ENCODE measurements at regions not wholly inside any gene's neighbourhood (a gene's known extent, or its start where the extent isn't known, plus 50 kb on each side); places are given as distances from the start of the nearest gene placed in this dataset.

- TF ChIP-seq CTCF (IDR thresholded peaks at IDR 0.05; ENCODE audit: insufficient read depth, low read length, poor library complexity, severe bottlenecking) (no peak), EZH2phosphoT487 (conservative IDR thresholded peaks at IDR 0.05; ENCODE audit: low read length) (no peak)
These were observed 136.1 kb upstream of the COBL start for GRCh38 chr7:51452694-51453093.
